Fibroblast of pulmonary artery (primary cell): ENCODE measurements at regions not wholly inside any gene's neighbourhood (a gene's known extent, or its start where the extent isn't known, plus 50 kb on each side); places are given as distances from the start of the nearest gene placed in this dataset.
A peak's percentile ranks its signal among the peaks of the same experiment; 100 is the strongest.

Experiments
- DNase-seq: peaks from one replicate; pipeline ENCODE4 v3.0.0-alpha.2; 2010; ENCODE audit warnings: low read depth
- H3K4me3 ChIP-seq: replicated peaks from 2 replicates; pipeline ENCODE4 v1.5.1; 2011; ENCODE audit warnings: low read depth, mild to moderate bottlenecking, control low read depth, low read length, moderate library complexity
- CTCF ChIP-seq: IDR thresholded peaks from 2 replicates; pipeline ENCODE4 v1.5.1; 2011; ENCODE audit warnings: mild to moderate bottlenecking, control low read depth, low read length, inconsistent platforms; ENCODE audit errors: missing control alignments

GRCh38 chr2:172244419-172245130 is 141.9 kb upstream of the DLX2 start:
- peak; percentile 50 for DNase-seq
- TF ChIP-seq CTCF: no peak
- H3K4me3 ChIP-seq: no peak overlapping the region

- no peak for DNase-seq
These were observed 143.9 kb upstream of the DLX2 start for GRCh38 chr2:172246649-172247048.

DNA sequence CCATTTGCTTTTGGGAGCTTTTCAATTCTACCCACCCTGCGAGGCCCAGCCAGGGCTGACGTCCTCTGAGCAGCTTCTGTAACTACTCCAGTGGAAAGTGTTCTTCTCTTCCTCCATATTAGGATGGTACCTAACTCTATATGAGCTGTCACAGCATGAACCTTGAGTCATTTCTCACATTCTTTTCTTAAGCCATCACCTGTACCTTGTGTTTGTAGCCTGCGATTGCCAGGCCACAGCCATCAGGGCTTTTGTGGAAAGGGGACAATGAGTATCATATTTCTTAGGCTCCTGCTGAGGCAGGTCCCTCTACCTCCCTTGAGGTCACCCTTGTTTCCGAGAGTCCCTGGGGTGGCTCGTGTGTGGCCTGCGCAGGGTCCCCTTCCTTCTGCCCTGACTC is 144.5 kb upstream of the DLX2 start:
- no peak for DNase-seq
- H3K4me3 ChIP-seq: no peak overlapping the region
- no peak for TF ChIP-seq CTCF

More at GRCh38 chr2:172246649-172247048, 143.9 kb upstream of the DLX2 start:
- no peak overlapping the region for H3K4me3 ChIP-seq
- no peak for TF ChIP-seq CTCF

GRCh38 chr2:172248381-172248780 is 145.7 kb upstream of the DLX2 start:
- TF ChIP-seq CTCF: no peak
- no peak for DNase-seq
- H3K4me3 ChIP-seq: no peak overlapping the region

- DNase-seq: no peak
- H3K4me3 ChIP-seq: no peak overlapping the region
- no peak for TF ChIP-seq CTCF
These were observed 146.1 kb upstream of the DLX2 start for GRCh38 chr2:172248785-172249187.

GRCh38 chr2:172249334-172249733 is 146.6 kb upstream of the DLX2 start:
- H3K4me3 ChIP-seq: no peak overlapping the region
- DNase-seq: no peak
- no peak for TF ChIP-seq CTCF

DNA sequence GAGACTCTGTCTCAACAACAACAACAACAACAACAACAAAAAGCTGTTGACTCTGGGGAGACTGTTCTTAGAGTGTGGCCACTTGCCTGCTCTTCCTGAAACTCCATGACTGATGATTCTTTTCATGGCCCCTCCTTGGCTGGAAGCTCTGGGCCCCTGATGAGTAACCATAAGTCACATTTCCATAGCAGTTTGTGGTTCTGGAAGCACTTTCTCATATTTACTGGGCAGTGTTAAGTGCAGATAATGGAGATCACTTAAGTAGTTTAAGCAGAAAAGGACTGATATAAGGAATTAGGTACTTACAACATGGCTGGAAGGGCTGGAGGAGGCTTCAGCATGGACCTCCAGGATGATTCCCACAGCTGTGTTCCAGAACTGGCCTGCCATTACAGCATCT is 147.3 kb upstream of the DLX2 start:
- H3K4me3 ChIP-seq: no peak overlapping the region
- DNase-seq: peak; percentile 57
- TF ChIP-seq CTCF: no peak
